K562 (cell line): ENCODE measurements at regions not wholly inside any gene's neighbourhood (a gene's known extent, or its start where the extent isn't known, plus 50 kb on each side); places are given as distances from the start of the nearest gene placed in this dataset.

Source experiments
- ATAC-seq: fragments of 200-7000 bp; cut with Tn5 transposase; 3 replicates; pipeline ENCODE4 v1.9.1; 2020; ENCODE audit warnings: moderate library complexity
- BruUV-seq: library from RNA; stranded (reverse); fragments of 400-500 nt; replicated peaks from 2 replicates; lab custom pipeline; 2021; lab: Mats Ljungman, UMichigan
- CTCF ChIA-PET: fragments of 300-600 bp; formaldehyde crosslinking; extraction: SDS; loops from one replicate; lab custom pipeline; 2021; ENCODE audit warnings: low intra/inter-chr PET ratio; lab: Yijun Ruan, JAX
- POLR2A ChIA-PET: fragments of 300-600, 350-650 bp; sonication (Branson Sonifier 250); formaldehyde crosslinking; extraction: SDS; loops from one replicate; lab custom pipeline; 2021; ENCODE audit warnings: antibody characterized with exemption, inconsistent platforms; lab: Yijun Ruan, JAX
- DNase-seq, 4 experiments: peaks; one replicate each; pipeline versions ENCODE4 v3.0.0 to v3.0.0-alpha.2; 2011 to 2018; ENCODE audit warnings: low spot score in 3 of 4, mixed read lengths in 3 of 4; ENCODE audit errors: extremely low read depth in 1 of 4
- FAIRE-seq: peaks from 2 replicates; lab custom pipeline; 2011; peaks lifted over from hg19 to GRCh38; lab: Jason Lieb, UNC
- H2AFZ ChIP-seq: 2 replicates; pipeline ENCODE4 v1.6.0; 2011; ENCODE audit warnings: low read depth, low read length, control low read depth, inconsistent platforms
- H3K27ac ChIP-seq: fragments of 200-600 bp; 3 replicates; pipeline ENCODE4 v1.8.0; 2011; ENCODE audit warnings: low read depth, mild to moderate bottlenecking, control low read depth, inconsistent platforms, low read length, moderate library complexity, mixed read lengths; ENCODE audit errors: extremely low read depth
- H3K27me3 ChIP-seq, 2 experiments: fragments of 300-600 bp in 1 of 2; 2 replicates in 1 of 2; 3 replicates in 1 of 2; pipeline versions ENCODE4 v1.6.0 to v1.8.0; 2011; ENCODE audit warnings: inconsistent platforms in 2 of 2, low read length in 2 of 2, mild to moderate bottlenecking in 1 of 2, mixed read lengths in 1 of 2, moderate library complexity in 1 of 2; ENCODE audit not compliant: control insufficient read depth in 2 of 2, insufficient read depth in 2 of 2
- H3K36me3 ChIP-seq: fragments of 300-600 bp; 3 replicates; pipeline ENCODE4 v1.8.0; 2011; ENCODE audit warnings: mild to moderate bottlenecking, low read length, inconsistent platforms; ENCODE audit not compliant: control insufficient read depth, insufficient read depth
- H3K4me1 ChIP-seq, 2 experiments: fragments of 200-600 bp in 1 of 2; replicated peaks in 1 of 2; 2 replicates in 1 of 2; 3 replicates in 1 of 2; pipeline versions ENCODE4 v1.5.1 to v1.8.0; 2011; ENCODE audit warnings: inconsistent platforms in 2 of 2, low read length in 2 of 2, mild to moderate bottlenecking in 1 of 2, mixed read lengths in 1 of 2, moderate library complexity in 1 of 2; ENCODE audit not compliant: control insufficient read depth in 2 of 2, insufficient read depth in 2 of 2
- H3K4me2 ChIP-seq: 2 replicates; pipeline ENCODE4 v1.6.1; 2011; ENCODE audit warnings: low read length, control low read depth, inconsistent platforms, mixed read lengths; ENCODE audit not compliant: insufficient read depth
- H3K4me3 ChIP-seq: fragments of 200-600 bp; sonication (generic), shearing (Covaris generic); 2 replicates; pipeline ENCODE4 v1.5.1; 2016; ENCODE audit warnings: control low read depth, inconsistent platforms
- H3K79me2 ChIP-seq: fragments of 200-600 bp; 3 replicates; pipeline ENCODE4 v1.8.0; 2011; ENCODE audit warnings: low read length, inconsistent platforms; ENCODE audit not compliant: control insufficient read depth, insufficient read depth
- H3K9ac ChIP-seq, 2 experiments: 2 replicates each; pipeline versions ENCODE4 v1.6.0 to v1.6.1; 2011; ENCODE audit warnings: low read depth in 2 of 2, low read length in 2 of 2, control low read depth in 1 of 2, inconsistent platforms in 1 of 2, mild to moderate bottlenecking in 1 of 2, mixed read lengths in 1 of 2; ENCODE audit not compliant: insufficient read depth in 1 of 2
- H3K9me1 ChIP-seq: one replicate; pipeline ENCODE4 v1.6.0; 2011; ENCODE audit warnings: inconsistent platforms, mild to moderate bottlenecking, low read length, moderate library complexity; ENCODE audit not compliant: control insufficient read depth, insufficient read depth
- H3K9me3 ChIP-seq: replicated peaks from 2 replicates; pipeline ENCODE4 v1.5.1; 2011; ENCODE audit warnings: low read depth, low read length, inconsistent platforms; ENCODE audit not compliant: control insufficient read depth, insufficient read depth
- H4K20me1 ChIP-seq: replicated peaks from 2 replicates; pipeline ENCODE4 v1.6.1; 2011; ENCODE audit warnings: low read length, inconsistent platforms, mixed read lengths; ENCODE audit not compliant: control insufficient read depth, insufficient read depth
- ATF7 ChIP-seq: fragments of 450-650 bp; IDR thresholded peaks from 2 replicates; pipeline ENCODE4 v1.7.1; 2014; ENCODE audit warnings: mild to moderate bottlenecking, moderate library complexity
- FOXK2 ChIP-seq, 2 experiments: fragments of 450-650 bp; IDR thresholded peaks in 1 of 2; conservative IDR thresholded peaks in 1 of 2; 2 replicates each; pipeline ENCODE4 v1.6.1; 2016; ENCODE audit warnings: low read depth in 2 of 2, mild to moderate bottlenecking in 1 of 2
- FUS ChIP-seq: fragments of 200-400 bp; formaldehyde crosslinking; optimal IDR thresholded peaks from 2 replicates; pipeline ENCODE3; 2017; ENCODE audit warnings: low read depth, low read length
- GABPA ChIP-seq: fragments of 200-800 bp; sonication (Bioruptor generic); conservative IDR thresholded peaks from 2 replicates; pipeline ENCODE4 v1.6.1; 2016; ENCODE audit warnings: low read depth, missing genetic modification characterization, missing compliant biosample characterization
- MCM5 ChIP-seq: fragments of 450-650 bp; IDR thresholded peaks from 2 replicates; pipeline ENCODE4 v1.6.1; 2016; ENCODE audit warnings: low read depth
- PHF21A ChIP-seq: fragments of 450-650 bp; IDR thresholded peaks from 2 replicates; pipeline ENCODE4 v1.6.1; 2017; ENCODE audit warnings: low read depth, borderline replicate concordance
- TEAD1 ChIP-seq, 2 experiments: fragments of 450-650 bp in 1 of 2; sonication (generic) in 1 of 2; formaldehyde crosslinking; IDR thresholded peaks; 2 replicates each; pipeline versions ENCODE4 v1.4.0 to v1.8.0; 2020 to 2022; ENCODE audit warnings: mild to moderate bottlenecking in 2 of 2, missing genetic modification reagents in 1 of 2
- ZNF217 ChIP-seq: sonication (generic); formaldehyde crosslinking; IDR thresholded peaks from 2 replicates; pipeline ENCODE4 v1.8.0; 2022; ENCODE audit warnings: mild to moderate bottlenecking, missing genetic modification reagents
- in situ Hi-C: fragments of 300-500 bp; cut with MboI; formaldehyde crosslinking; loops from 4 replicates; pipeline ENCODE4 v1.15.0; 2018; ENCODE audit warnings: inconsistent platforms, mixed read lengths
- intact Hi-C: fragments of 100-400 bp; cut with micrococcal nuclease; formaldehyde crosslinking; loops from 2 replicates; pipeline ENCODE4 v1.14.2; 2022
- TF ChIP-seq, protein P1 (sequence below): fragments of 450-650 bp; IDR thresholded peaks from 2 replicates; pipeline ENCODE4 v1.6.1; 2016; ENCODE audit warnings: borderline replicate concordance
- TF ChIP-seq, protein P2 (sequence below): sonication (generic); formaldehyde crosslinking; IDR thresholded peaks from 2 replicates; pipeline ENCODE4 v1.8.0; 2023; ENCODE audit warnings: mild to moderate bottlenecking, missing genetic modification reagents
- TF ChIP-seq, protein P3 (sequence below), 2 experiments: fragments of 150-350 bp in 1 of 2; IDR thresholded peaks; 2 replicates each; pipeline ENCODE4 v1.6.1; 2012 to 2016; ENCODE audit warnings: low read depth in 2 of 2, low read length in 2 of 2, mild to moderate bottlenecking in 1 of 2, moderate library complexity in 1 of 2
- TF ChIP-seq, protein P4 (sequence below): fragments of 250-450 bp; sonication (Bioruptor Pico); IDR thresholded peaks from 2 replicates; pipeline ENCODE4 v1.8.0; 2021; ENCODE audit warnings: moderate library complexity, mild to moderate bottlenecking, inconsistent platforms

DNA sequence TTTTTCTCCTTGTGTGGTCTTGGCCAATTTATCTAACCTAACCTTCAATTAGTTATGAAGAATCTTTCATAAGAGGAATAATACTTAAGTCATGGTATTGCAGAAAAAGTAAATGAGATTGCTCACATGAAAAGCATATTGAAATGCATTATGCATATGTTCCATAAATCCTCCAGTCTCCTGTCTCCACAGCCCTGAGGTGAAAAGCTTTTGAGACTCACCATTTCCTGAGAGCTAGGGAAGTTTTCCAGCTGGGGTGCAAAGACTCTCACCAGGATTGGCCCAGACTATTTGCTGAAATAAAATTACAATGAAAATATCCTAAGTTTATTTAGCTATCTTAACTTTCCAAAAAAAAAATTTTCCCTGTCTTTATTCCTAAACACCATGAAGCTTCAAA lies 723.8 kb upstream of the FLRT2 start:
- no peaks in the 10 kb centered on the region for H3K27me3 ChIP-seq
- H3K9ac ChIP-seq = no peak overlapping the region
- no TSS peak for BruUV-seq
- POLR2A ChIA-PET = no interaction called here
- ATAC-seq (no peak), DNase-seq (no peak), FAIRE-seq (no peak)
- H3K36me3 ChIP-seq = no peaks in the 10 kb centered on the region
- no peaks in the 10 kb centered on the region for H3K9me1 ChIP-seq
- intact Hi-C loops (no loop called here), in situ Hi-C loops (no loop called here)
- H3K4me1 ChIP-seq = no peaks in the 10 kb centered on the region
- TF ChIP-seq, protein P1, sequence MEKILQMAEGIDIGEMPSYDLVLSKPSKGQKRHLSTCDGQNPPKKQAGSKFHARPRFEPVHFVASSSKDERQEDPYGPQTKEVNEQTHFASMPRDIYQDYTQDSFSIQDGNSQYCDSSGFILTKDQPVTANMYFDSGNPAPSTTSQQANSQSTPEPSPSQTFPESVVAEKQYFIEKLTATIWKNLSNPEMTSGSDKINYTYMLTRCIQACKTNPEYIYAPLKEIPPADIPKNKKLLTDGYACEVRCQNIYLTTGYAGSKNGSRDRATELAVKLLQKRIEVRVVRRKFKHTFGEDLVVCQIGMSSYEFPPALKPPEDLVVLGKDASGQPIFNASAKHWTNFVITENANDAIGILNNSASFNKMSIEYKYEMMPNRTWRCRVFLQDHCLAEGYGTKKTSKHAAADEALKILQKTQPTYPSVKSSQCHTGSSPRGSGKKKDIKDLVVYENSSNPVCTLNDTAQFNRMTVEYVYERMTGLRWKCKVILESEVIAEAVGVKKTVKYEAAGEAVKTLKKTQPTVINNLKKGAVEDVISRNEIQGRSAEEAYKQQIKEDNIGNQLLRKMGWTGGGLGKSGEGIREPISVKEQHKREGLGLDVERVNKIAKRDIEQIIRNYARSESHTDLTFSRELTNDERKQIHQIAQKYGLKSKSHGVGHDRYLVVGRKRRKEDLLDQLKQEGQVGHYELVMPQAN = no peak
- TF ChIP-seq, protein P2, sequence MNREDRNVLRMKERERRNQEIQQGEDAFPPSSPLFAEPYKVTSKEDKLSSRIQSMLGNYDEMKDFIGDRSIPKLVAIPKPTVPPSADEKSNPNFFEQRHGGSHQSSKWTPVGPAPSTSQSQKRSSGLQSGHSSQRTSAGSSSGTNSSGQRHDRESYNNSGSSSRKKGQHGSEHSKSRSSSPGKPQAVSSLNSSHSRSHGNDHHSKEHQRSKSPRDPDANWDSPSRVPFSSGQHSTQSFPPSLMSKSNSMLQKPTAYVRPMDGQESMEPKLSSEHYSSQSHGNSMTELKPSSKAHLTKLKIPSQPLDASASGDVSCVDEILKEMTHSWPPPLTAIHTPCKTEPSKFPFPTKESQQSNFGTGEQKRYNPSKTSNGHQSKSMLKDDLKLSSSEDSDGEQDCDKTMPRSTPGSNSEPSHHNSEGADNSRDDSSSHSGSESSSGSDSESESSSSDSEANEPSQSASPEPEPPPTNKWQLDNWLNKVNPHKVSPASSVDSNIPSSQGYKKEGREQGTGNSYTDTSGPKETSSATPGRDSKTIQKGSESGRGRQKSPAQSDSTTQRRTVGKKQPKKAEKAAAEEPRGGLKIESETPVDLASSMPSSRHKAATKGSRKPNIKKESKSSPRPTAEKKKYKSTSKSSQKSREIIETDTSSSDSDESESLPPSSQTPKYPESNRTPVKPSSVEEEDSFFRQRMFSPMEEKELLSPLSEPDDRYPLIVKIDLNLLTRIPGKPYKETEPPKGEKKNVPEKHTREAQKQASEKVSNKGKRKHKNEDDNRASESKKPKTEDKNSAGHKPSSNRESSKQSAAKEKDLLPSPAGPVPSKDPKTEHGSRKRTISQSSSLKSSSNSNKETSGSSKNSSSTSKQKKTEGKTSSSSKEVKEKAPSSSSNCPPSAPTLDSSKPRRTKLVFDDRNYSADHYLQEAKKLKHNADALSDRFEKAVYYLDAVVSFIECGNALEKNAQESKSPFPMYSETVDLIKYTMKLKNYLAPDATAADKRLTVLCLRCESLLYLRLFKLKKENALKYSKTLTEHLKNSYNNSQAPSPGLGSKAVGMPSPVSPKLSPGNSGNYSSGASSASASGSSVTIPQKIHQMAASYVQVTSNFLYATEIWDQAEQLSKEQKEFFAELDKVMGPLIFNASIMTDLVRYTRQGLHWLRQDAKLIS (CRISPR knock-in tag) = no peak
- no peak for TF ChIP-seq ATF7
- TF ChIP-seq FOXK2 (conservative IDR thresholded peaks at IDR 0.05 in 1 of 2, IDR thresholded peaks at IDR 0.05 in 1 of 2; ENCODE audit: low read depth in 2 of 2) = no peak
- no peak for TF ChIP-seq FUS
- TF ChIP-seq, protein P3, sequence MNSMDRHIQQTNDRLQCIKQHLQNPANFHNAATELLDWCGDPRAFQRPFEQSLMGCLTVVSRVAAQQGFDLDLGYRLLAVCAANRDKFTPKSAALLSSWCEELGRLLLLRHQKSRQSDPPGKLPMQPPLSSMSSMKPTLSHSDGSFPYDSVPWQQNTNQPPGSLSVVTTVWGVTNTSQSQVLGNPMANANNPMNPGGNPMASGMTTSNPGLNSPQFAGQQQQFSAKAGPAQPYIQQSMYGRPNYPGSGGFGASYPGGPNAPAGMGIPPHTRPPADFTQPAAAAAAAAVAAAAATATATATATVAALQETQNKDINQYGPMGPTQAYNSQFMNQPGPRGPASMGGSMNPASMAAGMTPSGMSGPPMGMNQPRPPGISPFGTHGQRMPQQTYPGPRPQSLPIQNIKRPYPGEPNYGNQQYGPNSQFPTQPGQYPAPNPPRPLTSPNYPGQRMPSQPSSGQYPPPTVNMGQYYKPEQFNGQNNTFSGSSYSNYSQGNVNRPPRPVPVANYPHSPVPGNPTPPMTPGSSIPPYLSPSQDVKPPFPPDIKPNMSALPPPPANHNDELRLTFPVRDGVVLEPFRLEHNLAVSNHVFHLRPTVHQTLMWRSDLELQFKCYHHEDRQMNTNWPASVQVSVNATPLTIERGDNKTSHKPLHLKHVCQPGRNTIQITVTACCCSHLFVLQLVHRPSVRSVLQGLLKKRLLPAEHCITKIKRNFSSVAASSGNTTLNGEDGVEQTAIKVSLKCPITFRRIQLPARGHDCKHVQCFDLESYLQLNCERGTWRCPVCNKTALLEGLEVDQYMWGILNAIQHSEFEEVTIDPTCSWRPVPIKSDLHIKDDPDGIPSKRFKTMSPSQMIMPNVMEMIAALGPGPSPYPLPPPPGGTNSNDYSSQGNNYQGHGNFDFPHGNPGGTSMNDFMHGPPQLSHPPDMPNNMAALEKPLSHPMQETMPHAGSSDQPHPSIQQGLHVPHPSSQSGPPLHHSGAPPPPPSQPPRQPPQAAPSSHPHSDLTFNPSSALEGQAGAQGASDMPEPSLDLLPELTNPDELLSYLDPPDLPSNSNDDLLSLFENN (IDR thresholded peaks at IDR 0.05; ENCODE audit: low read depth in 2 of 2, low read length in 2 of 2) = no peak
- no peak for TF ChIP-seq MCM5
- TF ChIP-seq GABPA = no peak
- TF ChIP-seq, protein P4, sequence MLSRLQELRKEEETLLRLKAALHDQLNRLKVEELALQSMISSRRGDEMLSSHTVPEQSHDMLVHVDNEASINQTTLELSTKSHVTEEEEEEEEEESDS (CRISPR knock-in tag) = no peak
- no peak for TF ChIP-seq ZNF217 (CRISPR knock-in tag)
- no peak for TF ChIP-seq PHF21A
- TF ChIP-seq TEAD1 (CRISPR knock-in tag; IDR thresholded peaks at IDR 0.05) = no peak
- no peak overlapping the region for H2AFZ ChIP-seq
- no peaks in the 10 kb centered on the region for H4K20me1 ChIP-seq
- H3K4me2 ChIP-seq = no peak overlapping the region
- H3K79me2 ChIP-seq = no peaks in the 10 kb centered on the region
- CTCF ChIA-PET = no interaction called here
- H3K27ac ChIP-seq = no peak overlapping the region
- H3K4me3 ChIP-seq = no peak overlapping the region
- H3K9me3 ChIP-seq = no peaks in the 10 kb centered on the region
